ENCODE measurements at regions not wholly inside any gene's neighbourhood (a gene's known extent, or its start where the extent isn't known, plus 50 kb on each side); places are given as distances from the start of the nearest gene placed in this dataset.

DNA sequence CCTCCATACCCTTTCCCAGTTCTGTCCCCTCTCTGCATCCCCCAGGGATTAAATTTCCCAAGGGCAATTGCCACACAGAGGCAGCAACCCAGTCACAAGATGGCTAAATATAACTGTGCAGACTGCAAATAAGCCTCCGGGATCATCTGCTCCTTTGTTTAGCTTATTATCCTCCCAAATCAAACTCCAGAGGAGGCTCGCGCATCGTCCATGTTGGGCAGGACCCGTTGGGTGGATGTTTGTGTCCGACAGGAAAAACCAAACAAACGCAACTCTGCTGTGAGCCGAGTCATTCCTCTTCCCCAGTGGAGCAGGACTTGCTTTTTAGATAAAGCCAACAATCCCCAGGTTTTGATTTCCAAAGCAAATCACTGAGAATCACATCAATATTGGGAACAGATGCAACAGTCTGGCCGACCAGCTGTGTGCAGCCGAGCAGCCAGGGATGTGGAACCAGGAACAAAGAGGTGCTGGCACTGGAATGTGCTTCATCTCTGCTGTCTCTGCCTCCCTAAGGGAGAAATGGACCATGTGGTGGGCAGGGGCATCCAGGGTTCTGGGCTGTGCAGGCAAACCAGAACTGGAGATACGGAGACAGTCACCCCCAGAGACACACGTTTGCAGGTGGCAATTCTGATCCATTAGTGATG is 89.8 kb downstream of the PTTG1 start:
- ATAC-seq = no peak
